GM12874 (cell line): ENCODE measurements at regions not wholly inside any gene's neighbourhood (a gene's known extent, or its start where the extent isn't known, plus 50 kb on each side); places are given as distances from the start of the nearest gene placed in this dataset.

Experiments
- TF ChIP-seq, protein P1 (sequence below): IDR thresholded peaks from 2 replicates; pipeline ENCODE4 v1.5.1; 2011; ENCODE audit warnings: low read depth, mild to moderate bottlenecking, control low read depth, low read length, moderate library complexity; ENCODE audit not compliant: insufficient read depth

DNA sequence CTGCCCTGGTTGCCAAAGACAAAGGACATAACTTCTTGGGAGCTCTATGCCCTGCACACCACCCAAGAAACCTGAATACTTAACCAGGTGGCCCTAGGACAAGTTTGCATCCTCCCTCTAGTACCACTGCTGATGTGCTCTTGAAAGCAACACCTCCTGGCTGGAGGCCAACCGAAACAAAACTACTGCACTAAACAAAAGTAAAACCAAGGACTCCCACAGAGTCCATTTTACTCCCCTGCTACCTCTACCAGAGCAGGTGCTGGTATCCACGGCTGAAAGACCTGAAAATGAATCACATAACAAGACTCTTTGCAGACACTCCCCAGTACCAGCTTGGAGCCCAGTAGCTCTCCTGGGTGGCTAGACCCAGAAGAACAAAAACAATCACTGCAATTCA, 941.8 kb downstream of the RAPGEF2 start:
- TF ChIP-seq, protein P1, sequence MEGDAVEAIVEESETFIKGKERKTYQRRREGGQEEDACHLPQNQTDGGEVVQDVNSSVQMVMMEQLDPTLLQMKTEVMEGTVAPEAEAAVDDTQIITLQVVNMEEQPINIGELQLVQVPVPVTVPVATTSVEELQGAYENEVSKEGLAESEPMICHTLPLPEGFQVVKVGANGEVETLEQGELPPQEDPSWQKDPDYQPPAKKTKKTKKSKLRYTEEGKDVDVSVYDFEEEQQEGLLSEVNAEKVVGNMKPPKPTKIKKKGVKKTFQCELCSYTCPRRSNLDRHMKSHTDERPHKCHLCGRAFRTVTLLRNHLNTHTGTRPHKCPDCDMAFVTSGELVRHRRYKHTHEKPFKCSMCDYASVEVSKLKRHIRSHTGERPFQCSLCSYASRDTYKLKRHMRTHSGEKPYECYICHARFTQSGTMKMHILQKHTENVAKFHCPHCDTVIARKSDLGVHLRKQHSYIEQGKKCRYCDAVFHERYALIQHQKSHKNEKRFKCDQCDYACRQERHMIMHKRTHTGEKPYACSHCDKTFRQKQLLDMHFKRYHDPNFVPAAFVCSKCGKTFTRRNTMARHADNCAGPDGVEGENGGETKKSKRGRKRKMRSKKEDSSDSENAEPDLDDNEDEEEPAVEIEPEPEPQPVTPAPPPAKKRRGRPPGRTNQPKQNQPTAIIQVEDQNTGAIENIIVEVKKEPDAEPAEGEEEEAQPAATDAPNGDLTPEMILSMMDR = no peak

DNA sequence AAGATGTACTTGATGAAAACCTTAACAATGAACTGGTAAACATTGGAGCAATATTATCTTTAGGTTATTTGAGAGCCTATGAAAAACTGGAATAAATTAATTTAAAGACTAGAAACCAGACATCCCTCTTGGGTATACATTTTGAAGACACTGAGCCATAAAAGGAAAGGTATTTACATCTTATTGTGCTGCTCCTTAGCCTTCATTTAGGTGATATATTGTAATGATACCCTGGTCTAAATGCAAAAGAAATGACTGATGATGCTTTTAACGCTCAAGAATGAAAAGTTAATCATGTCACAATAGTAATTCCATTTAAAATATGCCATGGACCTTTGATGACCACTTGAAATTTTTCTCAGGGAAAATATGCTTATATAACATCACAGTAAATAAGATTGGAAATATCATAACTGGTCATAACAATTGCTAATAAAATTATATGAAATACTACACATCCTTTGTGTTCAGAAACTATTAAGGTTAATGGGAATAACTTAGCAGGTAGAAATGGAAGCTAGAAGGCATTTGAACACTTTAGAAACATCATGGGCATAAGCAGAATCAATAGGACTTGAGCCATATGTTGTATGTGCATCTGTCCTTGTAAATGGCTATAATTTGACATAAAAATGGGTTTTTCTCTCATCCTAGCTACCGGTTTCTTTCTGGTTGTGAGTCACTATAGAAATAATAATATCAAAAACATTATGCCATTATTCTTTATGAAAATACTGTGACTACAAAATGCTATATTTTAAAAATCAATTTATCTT, 979.7 kb downstream of the RAPGEF2 start:
- TF ChIP-seq, protein P1 = no peak

DNA sequence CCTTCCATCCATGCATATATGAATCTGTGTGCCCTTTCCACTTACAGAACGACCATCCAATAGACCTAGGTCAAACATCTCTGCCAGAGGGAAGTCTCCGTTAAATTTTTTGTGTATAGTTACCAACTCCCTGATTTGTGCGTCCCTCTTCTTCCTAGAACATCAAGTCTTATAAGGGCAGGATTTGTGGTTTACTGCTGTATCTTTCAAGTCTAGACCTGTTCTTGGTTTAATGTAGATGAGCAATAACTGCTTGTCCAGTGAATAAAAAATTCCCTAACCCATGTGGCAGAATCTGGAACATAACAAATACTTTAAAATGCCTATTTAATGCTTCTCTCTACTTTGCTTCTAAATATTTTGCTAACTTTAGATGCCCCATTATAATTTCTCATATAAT, 988.8 kb downstream of the RAPGEF2 start:
- TF ChIP-seq, protein P1 = no peak

- TF ChIP-seq, protein P1 = no peak
Measured at GRCh38 chr4:160100316-160100715, 997.4 kb downstream of the RAPGEF2 start.

DNA sequence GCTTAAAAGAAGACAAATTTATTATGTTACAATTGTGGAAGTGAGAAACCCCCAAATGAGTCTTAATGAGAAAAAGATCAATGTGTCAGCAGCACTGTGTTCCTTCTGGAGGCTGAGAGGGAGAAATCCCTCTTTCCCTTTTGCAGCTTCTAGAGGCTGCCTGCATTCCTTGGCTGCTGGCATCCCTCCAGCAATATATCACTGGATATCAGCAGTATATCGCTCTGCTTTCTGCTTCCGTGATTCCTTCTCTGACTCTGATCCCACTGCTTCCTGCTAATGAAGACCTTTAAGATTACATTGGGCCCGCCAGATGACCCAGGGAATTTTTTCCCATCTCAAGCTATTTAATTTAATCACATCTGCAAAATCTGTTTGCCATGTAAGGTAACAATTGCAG, 1008.0 kb downstream of the RAPGEF2 start:
- TF ChIP-seq, protein P1 = no peak

DNA sequence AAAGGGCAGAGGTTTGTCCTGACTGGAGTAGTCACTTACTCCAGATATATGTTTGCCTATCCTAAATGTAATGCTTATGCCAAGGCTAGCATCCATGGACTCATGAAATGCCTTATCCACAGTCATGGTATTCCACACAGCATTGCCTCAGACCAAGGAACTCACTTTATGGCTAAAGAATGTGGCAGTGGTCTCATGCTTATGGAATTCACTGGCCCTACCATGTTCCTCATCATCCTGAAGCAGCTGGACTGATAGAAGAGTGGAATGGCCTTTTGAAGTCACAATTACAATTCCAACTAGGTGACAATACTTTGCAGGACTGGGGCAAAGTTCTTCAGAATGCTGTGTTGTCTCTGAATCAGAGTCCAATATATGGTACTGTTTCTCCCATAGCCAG, 1014.8 kb downstream of the RAPGEF2 start:
- TF ChIP-seq, protein P1 = no peak

DNA sequence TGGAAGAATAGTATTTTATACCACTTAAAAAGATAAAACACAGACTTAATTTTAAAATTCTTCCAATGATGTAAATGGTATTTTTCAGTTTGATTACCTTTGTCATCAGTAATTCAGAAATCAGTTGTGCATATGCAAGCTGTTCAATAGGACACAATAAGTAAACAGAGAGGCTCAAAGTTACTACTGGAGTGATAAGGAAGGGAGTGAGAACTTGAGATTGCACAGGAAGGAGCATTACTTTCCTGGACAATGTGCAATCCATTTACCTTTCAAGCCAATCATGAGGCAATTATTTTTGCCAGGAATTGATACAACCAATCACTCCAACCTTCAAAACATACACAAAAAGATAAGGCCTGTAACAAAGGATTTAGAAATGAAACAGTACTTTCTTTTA, 1024.3 kb downstream of the RAPGEF2 start:
- TF ChIP-seq, protein P1 = no peak

DNA sequence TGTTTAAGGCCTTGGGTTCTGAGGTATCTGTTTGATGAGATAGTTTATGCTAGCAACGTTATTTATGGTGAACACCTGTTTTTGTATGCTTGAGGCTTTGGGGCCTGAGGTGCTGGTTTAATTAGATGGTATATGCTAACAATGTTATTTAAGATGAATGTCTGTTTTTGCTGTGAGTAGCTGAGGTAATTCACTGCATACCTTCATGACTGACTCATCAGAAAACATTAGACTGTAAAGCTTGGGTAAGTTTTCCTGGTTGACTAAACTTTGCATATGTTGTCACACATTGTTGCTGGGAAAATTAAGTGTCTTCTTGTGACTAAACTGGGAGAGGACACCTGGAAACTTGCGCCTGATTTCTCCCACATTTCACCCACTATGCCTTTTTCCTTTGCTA, 1026.6 kb downstream of the RAPGEF2 start:
- TF ChIP-seq, protein P1 = no peak
